ENCODE measurements at regions not wholly inside any gene's neighbourhood (a gene's known extent, or its start where the extent isn't known, plus 50 kb on each side); places are given as distances from the start of the nearest gene placed in this dataset.

- H3K4me2 ChIP-seq (ENCODE audit: low read depth, low read length): no peak overlapping the region
- H3F3A ChIP-seq (ENCODE audit: insufficient read depth, low read length): no peaks in the 10 kb centered on the region
- no peak for TF ChIP-seq EZH2 (optimal IDR thresholded peaks at IDR 0.05; ENCODE audit: low read depth, low read length)
- no peak overlapping the region for H3K4me3 ChIP-seq (ENCODE audit: low read length)
- no peak overlapping the region for H2AFZ ChIP-seq (ENCODE audit: low read length)
- H3K36me3 ChIP-seq (replicated peaks; ENCODE audit: insufficient read depth, low read length): no peaks in the 10 kb centered on the region
- no peaks in the 10 kb centered on the region for H4K20me1 ChIP-seq (ENCODE audit: insufficient read depth, low read length)
- no peak overlapping the region for H3K27ac ChIP-seq (ENCODE audit: low read length)
- no peaks in the 10 kb centered on the region for H3K4me1 ChIP-seq (ENCODE audit: low read length)
- peaks cover 70% of the 10 kb centered on the region for H3K27me3 ChIP-seq (replicated peaks; ENCODE audit: insufficient read depth, low read length)
- no peaks in the 10 kb centered on the region for H3K9me2 ChIP-seq (replicated peaks; ENCODE audit: insufficient read depth, low read length)
- DNase-seq: no peak
- no peaks in the 10 kb centered on the region for H3K9me3 ChIP-seq (replicated peaks; ENCODE audit: insufficient read depth, low read length)
- no peaks in the 10 kb centered on the region for H3K79me2 ChIP-seq (ENCODE audit: low read length)
- H3K9ac ChIP-seq (ENCODE audit: low read length): no peak overlapping the region
Measured at GRCh38 chr16:86293906-86294305, 216.4 kb upstream of the FOXF1 start.

- no peaks in the 10 kb centered on the region for H3K4me1 ChIP-seq (ENCODE audit: low read length)
- H3K4me3 ChIP-seq (ENCODE audit: low read length): no peak overlapping the region
- no peaks in the 10 kb centered on the region for H3K9me2 ChIP-seq (replicated peaks; ENCODE audit: insufficient read depth, low read length)
- DNase-seq: no peak
- no peak overlapping the region for H2AFZ ChIP-seq (ENCODE audit: low read length)
- no peak overlapping the region for H3K27ac ChIP-seq (ENCODE audit: low read length)
- H3K36me3 ChIP-seq (replicated peaks; ENCODE audit: insufficient read depth, low read length): no peaks in the 10 kb centered on the region
- TF ChIP-seq EZH2phosphoT487 (IDR thresholded peaks at IDR 0.05; ENCODE audit: low read length) (no peak), CTCF (IDR thresholded peaks at IDR 0.05; ENCODE audit: low read length) (no peak), EZH2 (optimal IDR thresholded peaks at IDR 0.05; ENCODE audit: low read depth, low read length) (no peak)
- no peaks in the 10 kb centered on the region for H4K20me1 ChIP-seq (ENCODE audit: insufficient read depth, low read length)
- H3K4me2 ChIP-seq (ENCODE audit: low read depth, low read length): no peak overlapping the region
- H3K9me3 ChIP-seq (replicated peaks; ENCODE audit: insufficient read depth, low read length): no peaks in the 10 kb centered on the region
- H3K27me3 ChIP-seq (replicated peaks; ENCODE audit: insufficient read depth, low read length): peaks cover 70% of the 10 kb centered on the region
- no peaks in the 10 kb centered on the region for H3K79me2 ChIP-seq (ENCODE audit: low read length)
- no peak overlapping the region for H3K9ac ChIP-seq (ENCODE audit: low read length)
- no peaks in the 10 kb centered on the region for H3F3A ChIP-seq (ENCODE audit: insufficient read depth, low read length)
Measured at GRCh38 chr16:86294535-86295196, 215.7 kb upstream of the FOXF1 start.

GRCh38 chr16:86296256-86296655 lies 214.1 kb upstream of the FOXF1 start:
- H4K20me1 ChIP-seq (ENCODE audit: insufficient read depth, low read length): no peaks in the 10 kb centered on the region
- H3K9ac ChIP-seq (ENCODE audit: low read length): no peak overlapping the region
- H3K9me3 ChIP-seq (replicated peaks; ENCODE audit: insufficient read depth, low read length): no peaks in the 10 kb centered on the region
- TF ChIP-seq CTCF (IDR thresholded peaks at IDR 0.05; ENCODE audit: low read length) (no peak), EZH2 (optimal IDR thresholded peaks at IDR 0.05; ENCODE audit: low read depth, low read length) (no peak), EZH2phosphoT487 (IDR thresholded peaks at IDR 0.05; ENCODE audit: low read length) (no peak)
- no peak overlapping the region for H3K27ac ChIP-seq (ENCODE audit: low read length)
- no peaks in the 10 kb centered on the region for H3K9me2 ChIP-seq (replicated peaks; ENCODE audit: insufficient read depth, low read length)
- H3K27me3 ChIP-seq (replicated peaks; ENCODE audit: insufficient read depth, low read length): peaks cover 67% of the 10 kb centered on the region
- H3K4me2 ChIP-seq (ENCODE audit: low read depth, low read length): no peak overlapping the region
- H3K36me3 ChIP-seq (replicated peaks; ENCODE audit: insufficient read depth, low read length): no peaks in the 10 kb centered on the region
- no peak for DNase-seq
- H2AFZ ChIP-seq (ENCODE audit: low read length): no peak overlapping the region
- no peaks in the 10 kb centered on the region for H3K79me2 ChIP-seq (ENCODE audit: low read length)
- H3K4me1 ChIP-seq (ENCODE audit: low read length): no peaks in the 10 kb centered on the region
- no peaks in the 10 kb centered on the region for H3F3A ChIP-seq (ENCODE audit: insufficient read depth, low read length)
- no peak overlapping the region for H3K4me3 ChIP-seq (ENCODE audit: low read length)

GRCh38 chr16:86297391-86297790 lies 212.9 kb upstream of the FOXF1 start:
- Histone ChIP-seq H3K79me2 (ENCODE audit: low read length) (no peaks in the 10 kb centered on the region), H3K9me2 (replicated peaks; ENCODE audit: insufficient read depth, low read length) (no peaks in the 10 kb centered on the region), H3F3A (ENCODE audit: insufficient read depth, low read length) (no peaks in the 10 kb centered on the region), H2AFZ (ENCODE audit: low read length) (no peak overlapping the region), H4K20me1 (ENCODE audit: insufficient read depth, low read length) (no peaks in the 10 kb centered on the region), H3K36me3 (replicated peaks; ENCODE audit: insufficient read depth, low read length) (no peaks in the 10 kb centered on the region), H3K4me2 (ENCODE audit: low read depth, low read length) (no peak overlapping the region), H3K27ac (ENCODE audit: low read length) (no peak overlapping the region), H3K9me3 (replicated peaks; ENCODE audit: insufficient read depth, low read length) (no peaks in the 10 kb centered on the region), H3K9ac (ENCODE audit: low read length) (no peak overlapping the region), H3K4me1 (ENCODE audit: low read length) (no peaks in the 10 kb centered on the region), H3K27me3 (replicated peaks; ENCODE audit: insufficient read depth, low read length) (peaks cover 67% of the 10 kb centered on the region), H3K4me3 (ENCODE audit: low read length) (no peak overlapping the region)
- TF ChIP-seq CTCF (IDR thresholded peaks at IDR 0.05; ENCODE audit: low read length): no peak
- TF ChIP-seq EZH2 (optimal IDR thresholded peaks at IDR 0.05; ENCODE audit: low read depth, low read length): no peak
- TF ChIP-seq EZH2phosphoT487 (IDR thresholded peaks at IDR 0.05; ENCODE audit: low read length): no peak
- DNase-seq: no peak
